GM23338 (cell line): ENCODE measurements at regions not wholly inside any gene's neighbourhood (a gene's known extent, or its start where the extent isn't known, plus 50 kb on each side); places are given as distances from the start of the nearest gene placed in this dataset.

Experiments used
- ATAC-seq: fragments of 200-7000 bp; cut with Tn5 transposase; 3 replicates; pipeline ENCODE4 v1.9.1; 2020
- DNase-seq: peaks from one replicate; pipeline ENCODE4 v3.0.0-alpha.2; 2015; ENCODE audit warnings: low spot score
- H2AFZ ChIP-seq: fragments of 200-600 bp; sonication (generic); 2 replicates; pipeline ENCODE4 v1.8.0; 2016; ENCODE audit warnings: antibody characterized with exemption, mild to moderate bottlenecking, moderate library complexity
- H3F3A ChIP-seq: fragments of 200-600 bp; sonication (generic); replicated peaks from 2 replicates; pipeline ENCODE4 v1.8.0; 2017; ENCODE audit warnings: antibody characterized with exemption, mixed run types, low read depth
- H3K27ac ChIP-seq: fragments of 200-600 bp; sonication (generic); 2 replicates; pipeline ENCODE4 v1.6.1; 2016; ENCODE audit warnings: low read depth
- H3K27me3 ChIP-seq: fragments of 200-600 bp; sonication (generic); 2 replicates; pipeline ENCODE4 v1.8.0; 2016; ENCODE audit warnings: mild to moderate bottlenecking, mixed run types, moderate library complexity; ENCODE audit not compliant: insufficient read depth
- H3K36me3 ChIP-seq: fragments of 200-600 bp; sonication (generic); 2 replicates; pipeline ENCODE4 v1.8.0; 2016; ENCODE audit warnings: mild to moderate bottlenecking; ENCODE audit not compliant: insufficient read depth
- H3K4me1 ChIP-seq: fragments of 200-600 bp; sonication (generic); 2 replicates; pipeline ENCODE4 v1.8.0; 2016; ENCODE audit warnings: mild to moderate bottlenecking, moderate library complexity; ENCODE audit not compliant: insufficient read depth
- H3K4me2 ChIP-seq: fragments of 200-600 bp; sonication (generic); 2 replicates; pipeline ENCODE4 v1.7.1; 2017; ENCODE audit warnings: mixed run types
- H3K4me3 ChIP-seq: fragments of 200-600 bp; sonication (generic); 2 replicates; pipeline ENCODE4 v1.6.1; 2016; ENCODE audit warnings: mixed run types
- H3K79me2 ChIP-seq: fragments of 200-600 bp; sonication (generic); replicated peaks from 2 replicates; pipeline ENCODE4 v1.8.0; 2017; ENCODE audit warnings: mild to moderate bottlenecking; ENCODE audit not compliant: insufficient read depth
- H3K9me2 ChIP-seq: fragments of 200-600 bp; sonication (generic); 2 replicates; pipeline ENCODE4 v1.8.0; 2017; ENCODE audit not compliant: insufficient read depth
- H4K20me1 ChIP-seq: fragments of 200-600 bp; sonication (generic); replicated peaks from 2 replicates; pipeline ENCODE4 v1.8.0; 2017; ENCODE audit warnings: mild to moderate bottlenecking; ENCODE audit not compliant: insufficient read depth
- H3K27ac Mint-ChIP-seq: 2 replicates; pipeline ENCODE4 v1.8.0; 2020; ENCODE audit warnings: inconsistent platforms, mild to moderate bottlenecking, moderate library complexity, mixed read lengths
- H3K27me3 Mint-ChIP-seq: 3 replicates; pipeline ENCODE4 v1.8.0; 2022; ENCODE audit warnings: low read depth, mild to moderate bottlenecking, moderate library complexity, mixed read lengths, inconsistent platforms; ENCODE audit not compliant: insufficient read depth, poor library complexity
- H3K36me3 Mint-ChIP-seq: 3 replicates; pipeline ENCODE4 v1.8.0; 2021; ENCODE audit warnings: low read depth, mild to moderate bottlenecking, inconsistent platforms, moderate library complexity, mixed read lengths
- H3K4me1 Mint-ChIP-seq: 3 replicates; pipeline ENCODE4 v1.8.0; 2020; ENCODE audit warnings: mild to moderate bottlenecking, inconsistent platforms, mixed read lengths
- H3K4me3 Mint-ChIP-seq: 3 replicates; pipeline ENCODE4 v1.8.0; 2021; ENCODE audit warnings: moderate library complexity, mild to moderate bottlenecking, inconsistent platforms, mixed read lengths
- H3K9me3 Mint-ChIP-seq: 3 replicates; pipeline ENCODE4 v1.8.0; 2020; ENCODE audit warnings: moderate library complexity, mild to moderate bottlenecking, inconsistent platforms, mixed read lengths
- CREB1 ChIP-seq: fragments of 250-450 bp; sonication (Bioruptor Pico); IDR thresholded peaks from 2 replicates; pipeline ENCODE4 v1.5.0; 2020; ENCODE audit warnings: low read depth, mild to moderate bottlenecking, moderate library complexity
- ETS1 ChIP-seq: IDR thresholded peaks from 2 replicates; pipeline ENCODE4 v1.6.1; 2016; ENCODE audit warnings: antibody characterized with exemption
- EZH2 ChIP-seq: fragments of 200-600 bp; sonication (generic); IDR thresholded peaks from one replicate; pipeline ENCODE4 v1.8.0; 2017; ENCODE audit warnings: antibody characterized with exemption, mild to moderate bottlenecking, low read depth; ENCODE audit not compliant: unreplicated experiment
- JUNB ChIP-seq: IDR thresholded peaks from one replicate; pipeline ENCODE4 v1.6.1; 2016; ENCODE audit warnings: antibody characterized with exemption; ENCODE audit not compliant: unreplicated experiment
- NANOG ChIP-seq: IDR thresholded peaks from 2 replicates; pipeline ENCODE4 v1.6.1; 2016; ENCODE audit warnings: antibody characterized with exemption, borderline replicate concordance
- POLR2AphosphoS5 ChIP-seq: IDR thresholded peaks from 2 replicates; pipeline ENCODE4 v1.6.1; 2016; ENCODE audit warnings: antibody characterized with exemption, low read depth
- STAT1 ChIP-seq: IDR thresholded peaks from one replicate; pipeline ENCODE4 v1.6.1; 2016; ENCODE audit warnings: antibody characterized with exemption; ENCODE audit not compliant: unreplicated experiment
- ZNF114 ChIP-seq: fragments of 250-450 bp; sonication (Bioruptor Pico); IDR thresholded peaks from 2 replicates; pipeline ENCODE4 v1.5.0; 2020; ENCODE audit warnings: mild to moderate bottlenecking, moderate library complexity
- ZNF331 ChIP-seq: fragments of 250-450 bp; sonication (Bioruptor Pico); IDR thresholded peaks from 2 replicates; pipeline ENCODE4 v1.5.0; 2020; ENCODE audit warnings: low read depth, mild to moderate bottlenecking, moderate library complexity
- TF ChIP-seq, protein P1 (sequence below): fragments of 250-450 bp; sonication (Bioruptor Pico); IDR thresholded peaks from 2 replicates; pipeline ENCODE4 v1.5.0; 2020; ENCODE audit warnings: mild to moderate bottlenecking, moderate library complexity

DNA sequence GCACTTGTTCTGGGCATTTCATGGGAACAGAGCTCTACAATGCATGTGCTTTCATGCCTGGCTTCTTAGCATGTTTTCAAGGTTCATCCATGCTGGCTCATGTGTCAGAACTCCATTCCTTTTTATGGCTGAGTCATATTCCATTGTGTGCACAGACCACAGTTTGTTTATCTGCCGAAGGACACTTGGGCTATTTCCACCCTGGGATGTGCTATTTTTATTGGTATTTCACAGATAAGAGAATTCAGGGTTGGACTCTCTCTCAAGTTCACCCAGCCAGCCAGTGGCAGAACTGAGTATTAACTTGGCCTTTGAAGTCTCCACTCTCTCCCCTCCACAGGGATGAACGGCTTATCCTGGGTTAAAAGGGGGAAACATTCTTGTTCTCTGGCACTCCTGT lies 190.7 kb upstream of the GPR26 start (continued):
- TF ChIP-seq, protein P1, sequence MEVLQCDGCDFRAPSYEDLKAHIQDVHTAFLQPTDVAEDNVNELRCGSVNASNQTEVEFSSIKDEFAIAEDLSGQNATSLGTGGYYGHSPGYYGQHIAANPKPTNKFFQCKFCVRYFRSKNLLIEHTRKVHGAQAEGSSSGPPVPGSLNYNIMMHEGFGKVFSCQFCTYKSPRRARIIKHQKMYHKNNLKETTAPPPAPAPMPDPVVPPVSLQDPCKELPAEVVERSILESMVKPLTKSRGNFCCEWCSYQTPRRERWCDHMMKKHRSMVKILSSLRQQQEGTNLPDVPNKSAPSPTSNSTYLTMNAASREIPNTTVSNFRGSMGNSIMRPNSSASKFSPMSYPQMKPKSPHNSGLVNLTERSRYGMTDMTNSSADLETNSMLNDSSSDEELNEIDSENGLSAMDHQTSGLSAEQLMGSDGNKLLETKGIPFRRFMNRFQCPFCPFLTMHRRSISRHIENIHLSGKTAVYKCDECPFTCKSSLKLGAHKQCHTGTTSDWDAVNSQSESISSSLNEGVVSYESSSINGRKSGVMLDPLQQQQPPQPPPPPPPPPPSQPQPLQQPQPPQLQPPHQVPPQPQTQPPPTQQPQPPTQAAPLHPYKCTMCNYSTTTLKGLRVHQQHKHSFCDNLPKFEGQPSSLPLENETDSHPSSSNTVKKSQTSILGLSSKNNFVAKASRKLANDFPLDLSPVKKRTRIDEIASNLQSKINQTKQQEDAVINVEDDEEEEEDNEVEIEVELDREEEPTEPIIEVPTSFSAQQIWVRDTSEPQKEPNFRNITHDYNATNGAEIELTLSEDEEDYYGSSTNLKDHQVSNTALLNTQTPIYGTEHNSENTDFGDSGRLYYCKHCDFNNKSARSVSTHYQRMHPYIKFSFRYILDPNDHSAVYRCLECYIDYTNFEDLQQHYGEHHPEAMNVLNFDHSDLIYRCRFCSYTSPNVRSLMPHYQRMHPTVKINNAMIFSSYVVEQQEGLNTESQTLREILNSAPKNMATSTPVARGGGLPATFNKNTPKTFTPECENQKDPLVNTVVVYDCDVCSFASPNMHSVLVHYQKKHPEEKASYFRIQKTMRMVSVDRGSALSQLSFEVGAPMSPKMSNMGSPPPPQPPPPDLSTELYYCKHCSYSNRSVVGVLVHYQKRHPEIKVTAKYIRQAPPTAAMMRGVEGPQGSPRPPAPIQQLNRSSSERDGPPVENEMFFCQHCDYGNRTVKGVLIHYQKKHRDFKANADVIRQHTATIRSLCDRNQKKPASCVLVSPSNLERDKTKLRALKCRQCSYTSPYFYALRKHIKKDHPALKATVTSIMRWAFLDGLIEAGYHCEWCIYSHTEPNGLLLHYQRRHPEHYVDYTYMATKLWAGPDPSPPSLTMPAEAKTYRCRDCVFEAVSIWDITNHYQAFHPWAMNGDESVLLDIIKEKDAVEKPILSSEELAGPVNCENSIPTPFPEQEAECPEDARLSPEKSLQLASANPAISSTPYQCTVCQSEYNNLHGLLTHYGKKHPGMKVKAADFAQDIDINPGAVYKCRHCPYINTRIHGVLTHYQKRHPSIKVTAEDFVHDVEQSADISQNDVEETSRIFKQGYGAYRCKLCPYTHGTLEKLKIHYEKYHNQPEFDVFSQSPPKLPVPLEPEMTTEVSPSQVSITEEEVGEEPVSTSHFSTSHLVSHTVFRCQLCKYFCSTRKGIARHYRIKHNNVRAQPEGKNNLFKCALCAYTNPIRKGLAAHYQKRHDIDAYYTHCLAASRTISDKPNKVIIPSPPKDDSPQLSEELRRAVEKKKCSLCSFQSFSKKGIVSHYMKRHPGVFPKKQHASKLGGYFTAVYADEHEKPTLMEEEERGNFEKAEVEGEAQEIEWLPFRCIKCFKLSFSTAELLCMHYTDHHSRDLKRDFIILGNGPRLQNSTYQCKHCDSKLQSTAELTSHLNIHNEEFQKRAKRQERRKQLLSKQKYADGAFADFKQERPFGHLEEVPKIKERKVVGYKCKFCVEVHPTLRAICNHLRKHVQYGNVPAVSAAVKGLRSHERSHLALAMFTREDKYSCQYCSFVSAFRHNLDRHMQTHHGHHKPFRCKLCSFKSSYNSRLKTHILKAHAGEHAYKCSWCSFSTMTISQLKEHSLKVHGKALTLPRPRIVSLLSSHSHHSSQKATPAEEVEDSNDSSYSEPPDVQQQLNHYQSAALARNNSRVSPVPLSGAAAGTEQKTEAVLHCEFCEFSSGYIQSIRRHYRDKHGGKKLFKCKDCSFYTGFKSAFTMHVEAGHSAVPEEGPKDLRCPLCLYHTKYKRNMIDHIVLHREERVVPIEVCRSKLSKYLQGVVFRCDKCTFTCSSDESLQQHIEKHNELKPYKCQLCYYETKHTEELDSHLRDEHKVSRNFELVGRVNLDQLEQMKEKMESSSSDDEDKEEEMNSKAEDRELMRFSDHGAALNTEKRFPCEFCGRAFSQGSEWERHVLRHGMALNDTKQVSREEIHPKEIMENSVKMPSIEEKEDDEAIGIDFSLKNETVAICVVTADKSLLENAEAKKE, result no peak
- no peak for TF ChIP-seq STAT1
- no peak for TF ChIP-seq ETS1
- no peak for TF ChIP-seq ZNF331
- no peak for TF ChIP-seq JUNB

DNA sequence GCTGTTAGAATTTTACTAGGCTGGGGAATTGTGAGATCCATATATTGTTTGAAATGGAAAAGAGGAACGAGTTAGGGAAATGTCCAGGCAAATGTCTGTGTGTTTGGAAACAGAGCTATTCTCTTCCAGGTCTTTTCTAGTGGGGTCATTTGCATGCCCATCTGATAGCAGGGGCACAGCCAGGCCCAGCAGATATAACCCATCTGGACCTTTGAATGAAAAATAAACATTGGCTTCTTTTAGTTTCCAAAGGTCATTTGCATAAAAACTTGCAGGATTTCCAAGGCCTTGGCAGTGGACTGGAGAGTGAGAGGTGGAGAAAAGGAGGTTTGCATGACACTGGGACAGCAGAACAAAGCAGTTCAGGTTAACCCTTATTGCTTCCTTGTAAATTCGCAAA lies 188.0 kb upstream of the GPR26 start:
- no peak overlapping the region for H3K4me3 ChIP-seq
- no peaks in the 10 kb centered on the region for H4K20me1 ChIP-seq
- ATAC-seq (no peak), DNase-seq (no peak)
- H3K27ac ChIP-seq, result no peak overlapping the region
- H2AFZ ChIP-seq, result no peak overlapping the region
- peaks cover 7% of the 10 kb centered on the region; the same call in 1 of the 2 replicates for H3K9me2 ChIP-seq
- H3K9me3 Mint-ChIP-seq, result no peaks in the 10 kb centered on the region; the same call in 2 of the 3 replicates
- H3K27me3 Mint-ChIP-seq, result peaks cover 12% of the 10 kb centered on the region
- H3K4me2 ChIP-seq, result no peak overlapping the region
- no peaks in the 10 kb centered on the region for H3K79me2 ChIP-seq
- no peaks in the 10 kb centered on the region for H3K27me3 ChIP-seq
- no peaks in the 10 kb centered on the region for H3F3A ChIP-seq
- H3K4me1 ChIP-seq, result peaks cover 15% of the 10 kb centered on the region
- H3K27ac Mint-ChIP-seq, result no peak overlapping the region
- peaks cover 30% of the 10 kb centered on the region for H3K4me1 Mint-ChIP-seq
- no peaks in the 10 kb centered on the region for H3K36me3 ChIP-seq
- no peaks in the 10 kb centered on the region for H3K36me3 Mint-ChIP-seq
- no peak overlapping the region for H3K4me3 Mint-ChIP-seq
- TF ChIP-seq NANOG (no peak), EZH2 (no peak), JUNB (no peak), CREB1 (CRISPR knock-in tag) (no peak), ZNF114 (no peak), POLR2AphosphoS5 (no peak), ZNF331 (no peak)
- TF ChIP-seq, protein P1, result no peak
